Suprapubic skin (tissue), 4 donors: ENCODE measurements at regions not wholly inside any gene's neighbourhood (a gene's known extent, or its start where the extent isn't known, plus 50 kb on each side); places are given as distances from the start of the nearest gene placed in this dataset.

Experiments used
- EP300 ChIP-seq: sonication (generic); formaldehyde crosslinking; IDR thresholded peaks from one replicate; pipeline ENCODE4 v1.6.1; 2017; ENCODE audit warnings: antibody characterized with exemption
- POLR2A ChIP-seq, 2 donors: fragments of 450-650 bp; IDR thresholded peaks; one replicate each; pipeline ENCODE4 v1.6.1; 2017; ENCODE audit warnings: antibody characterized with exemption in 2 of 2, mild to moderate bottlenecking in 2 of 2, moderate library complexity in 2 of 2
- POLR2AphosphoS5 ChIP-seq, 3 donors: sonication (generic); formaldehyde crosslinking; IDR thresholded peaks; one replicate each; pipeline ENCODE4 v1.6.1; 2017; ENCODE audit warnings: antibody characterized with exemption in 3 of 3
- TF ChIP-seq, protein P1 (sequence below), 2 donors: fragments of 200-600 bp in 1 of 2; fragments of 450-650 bp in 1 of 2; sonication (generic) in 1 of 2; IDR thresholded peaks; one replicate each; pipeline ENCODE4 v1.5.1; 2016 to 2019; ENCODE audit warnings: antibody characterized with exemption in 2 of 2, mild to moderate bottlenecking in 1 of 2, moderate library complexity in 1 of 2

DNA sequence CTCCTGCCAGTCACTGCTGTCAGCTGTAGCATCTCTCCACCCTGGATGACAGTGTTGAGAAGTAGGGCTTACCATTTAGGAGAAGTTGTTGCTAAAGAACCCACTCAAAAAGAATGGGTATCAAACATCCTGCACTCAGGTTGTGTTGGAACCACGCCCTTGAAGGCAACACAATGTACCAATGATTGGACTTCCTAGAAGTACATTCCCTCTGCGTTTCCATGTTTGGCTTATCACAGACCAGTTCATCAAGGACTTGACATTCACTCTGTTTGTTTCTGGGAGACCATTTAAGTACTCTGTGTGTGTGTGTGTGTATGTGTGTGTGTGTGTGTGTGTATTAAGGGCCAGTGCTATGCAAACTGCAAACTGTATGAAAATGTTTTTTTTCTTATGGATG lies 200.6 kb upstream of the GATB start:
- TF ChIP-seq, protein P1, sequence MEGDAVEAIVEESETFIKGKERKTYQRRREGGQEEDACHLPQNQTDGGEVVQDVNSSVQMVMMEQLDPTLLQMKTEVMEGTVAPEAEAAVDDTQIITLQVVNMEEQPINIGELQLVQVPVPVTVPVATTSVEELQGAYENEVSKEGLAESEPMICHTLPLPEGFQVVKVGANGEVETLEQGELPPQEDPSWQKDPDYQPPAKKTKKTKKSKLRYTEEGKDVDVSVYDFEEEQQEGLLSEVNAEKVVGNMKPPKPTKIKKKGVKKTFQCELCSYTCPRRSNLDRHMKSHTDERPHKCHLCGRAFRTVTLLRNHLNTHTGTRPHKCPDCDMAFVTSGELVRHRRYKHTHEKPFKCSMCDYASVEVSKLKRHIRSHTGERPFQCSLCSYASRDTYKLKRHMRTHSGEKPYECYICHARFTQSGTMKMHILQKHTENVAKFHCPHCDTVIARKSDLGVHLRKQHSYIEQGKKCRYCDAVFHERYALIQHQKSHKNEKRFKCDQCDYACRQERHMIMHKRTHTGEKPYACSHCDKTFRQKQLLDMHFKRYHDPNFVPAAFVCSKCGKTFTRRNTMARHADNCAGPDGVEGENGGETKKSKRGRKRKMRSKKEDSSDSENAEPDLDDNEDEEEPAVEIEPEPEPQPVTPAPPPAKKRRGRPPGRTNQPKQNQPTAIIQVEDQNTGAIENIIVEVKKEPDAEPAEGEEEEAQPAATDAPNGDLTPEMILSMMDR (IDR thresholded peaks at IDR 0.05), result no peak
- TF ChIP-seq POLR2A (IDR thresholded peaks at IDR 0.05) (no peak), POLR2AphosphoS5 (IDR thresholded peaks at IDR 0.05) (no peak), EP300 (no peak)
